SK-N-SH (cell line): ENCODE measurements at regions not wholly inside any gene's neighbourhood (a gene's known extent, or its start where the extent isn't known, plus 50 kb on each side); places are given as distances from the start of the nearest gene placed in this dataset.

Source experiments
- CTCF ChIA-PET: fragments of 300-600, 350-600 bp; formaldehyde crosslinking; extraction: SDS; loops from one replicate; lab custom pipeline; 2021; lab: Yijun Ruan, JAX
- POLR2A ChIA-PET: fragments of 350-600 bp; sonication (Branson Sonifier 250); formaldehyde crosslinking; extraction: SDS; loops from one replicate; lab custom pipeline; 2020; ENCODE audit warnings: antibody characterized with exemption, inconsistent platforms; lab: Yijun Ruan, JAX
- DNase-seq: peaks from one replicate; pipeline ENCODE4 v3.0.0; 2012
- H2AFZ ChIP-seq: fragments of 200-600 bp; sonication (generic); 2 replicates; pipeline ENCODE4 v1.8.1; 2016; ENCODE audit warnings: antibody characterized with exemption, mild to moderate bottlenecking, low read depth
- H3F3A ChIP-seq: fragments of 200-600 bp; sonication (generic); replicated peaks from 2 replicates; pipeline ENCODE3; 2016; ENCODE audit warnings: antibody characterized with exemption, mild to moderate bottlenecking; ENCODE audit not compliant: insufficient read depth
- H3K27ac ChIP-seq, 2 experiments: fragments of 200-500 bp in 1 of 2; fragments of 200-600 bp in 1 of 2; sonication (Bioruptor generic) in 1 of 2; sonication (generic), shearing (Covaris generic) in 1 of 2; 2 replicates each; pipeline versions ENCODE4 v1.5.1 to v1.6.1; 2014 to 2016; ENCODE audit warnings: low read depth in 2 of 2, inconsistent platforms in 1 of 2, low read length in 1 of 2, mild to moderate bottlenecking in 1 of 2, mixed read lengths in 1 of 2
- H3K27me3 ChIP-seq: fragments of 200-600 bp; sonication (generic), shearing (Covaris generic); 2 replicates; pipeline ENCODE4 v1.6.1; 2016; ENCODE audit warnings: mixed run types; ENCODE audit not compliant: insufficient read depth
- H3K36me3 ChIP-seq, 2 experiments: fragments of 200-500 bp in 1 of 2; fragments of 200-600 bp in 1 of 2; sonication (Bioruptor generic) in 1 of 2; sonication (generic) in 1 of 2; replicated peaks in 1 of 2; 2 replicates each; pipeline versions ENCODE3 to v1.5.1; 2014 to 2016; ENCODE audit warnings: low read length in 1 of 2, mild to moderate bottlenecking in 1 of 2; ENCODE audit not compliant: insufficient read depth in 2 of 2, control insufficient read depth in 1 of 2
- H3K4me1 ChIP-seq, 2 experiments: fragments of 200-500 bp in 1 of 2; fragments of 200-600 bp in 1 of 2; sonication (Bioruptor generic) in 1 of 2; sonication (generic), shearing (Covaris generic) in 1 of 2; 2 replicates each; pipeline versions ENCODE4 v1.5.1 to v1.6.1; 2014 to 2016; ENCODE audit warnings: low read depth in 1 of 2, low read length in 1 of 2, mixed run types in 1 of 2; ENCODE audit not compliant: insufficient read depth in 2 of 2, control insufficient read depth in 1 of 2
- H3K4me2 ChIP-seq: fragments of 200-600 bp; sonication (generic), shearing (Covaris generic); 2 replicates; pipeline ENCODE4 v1.6.1; 2017; ENCODE audit warnings: mixed run types
- H3K4me3 ChIP-seq, 2 experiments: fragments of 200-500 bp in 1 of 2; fragments of 200-600 bp in 1 of 2; sonication (Bioruptor generic) in 1 of 2; sonication (generic), shearing (Covaris generic) in 1 of 2; 2 replicates each; pipeline versions ENCODE4 v1.5.1 to v1.8.1; 2014 to 2016; ENCODE audit warnings: low read depth in 2 of 2, inconsistent platforms in 1 of 2, low read length in 1 of 2, mild to moderate bottlenecking in 1 of 2, mixed read lengths in 1 of 2, moderate library complexity in 1 of 2
- H3K79me2 ChIP-seq: fragments of 200-600 bp; sonication (generic); 2 replicates; pipeline ENCODE4 v1.8.1; 2017; ENCODE audit warnings: mild to moderate bottlenecking; ENCODE audit not compliant: insufficient read depth
- H3K9ac ChIP-seq: fragments of 200-600 bp; sonication (generic); 2 replicates; pipeline ENCODE4 v1.6.1; 2017; ENCODE audit warnings: mixed run types
- H3K9me2 ChIP-seq: fragments of 200-600 bp; sonication (generic); 2 replicates; pipeline ENCODE4 v1.6.1; 2017; ENCODE audit warnings: mixed run types
- H3K9me3 ChIP-seq: fragments of 200-600 bp; sonication (generic); 2 replicates; pipeline ENCODE4 v1.6.1; 2017; ENCODE audit warnings: mixed run types, mild to moderate bottlenecking, moderate library complexity
- H4K20me1 ChIP-seq: fragments of 200-600 bp; sonication (generic); 2 replicates; pipeline ENCODE4 v1.6.1; 2017; ENCODE audit warnings: mild to moderate bottlenecking, mixed run types; ENCODE audit not compliant: insufficient read depth
- CHD2 ChIP-seq: fragments of 150-350 bp; IDR thresholded peaks from 2 replicates; pipeline ENCODE4 v1.6.1; 2018; ENCODE audit warnings: low read length; ENCODE audit not compliant: partially characterized antibody
- EZH2phosphoT487 ChIP-seq: fragments of 200-600 bp; sonication (generic); IDR thresholded peaks from 2 replicates; pipeline ENCODE4 v1.6.1; 2017; ENCODE audit warnings: low read depth, mixed run types, mild to moderate bottlenecking, antibody characterized with exemption, moderate library complexity, borderline replicate concordance
- FOXJ3 ChIP-seq: sonication (generic); formaldehyde crosslinking; IDR thresholded peaks from 2 replicates; pipeline ENCODE4 v1.5.1; 2020; ENCODE audit warnings: mild to moderate bottlenecking, missing genetic modification reagents
- FOXM1 ChIP-seq: IDR thresholded peaks from 2 replicates; pipeline ENCODE4 v1.4.0; 2012; ENCODE audit warnings: low read depth, mild to moderate bottlenecking
- GABPA ChIP-seq: IDR thresholded peaks from 2 replicates; pipeline ENCODE4 v1.4.0; 2012; ENCODE audit warnings: low read depth, mild to moderate bottlenecking
- JUND ChIP-seq: IDR thresholded peaks from 2 replicates; pipeline ENCODE4 v1.4.0; 2012
- NFIC ChIP-seq: IDR thresholded peaks from 2 replicates; pipeline ENCODE4 v1.4.0; 2012; ENCODE audit warnings: borderline replicate concordance
- NRF1 ChIP-seq: IDR thresholded peaks from 2 replicates; pipeline ENCODE4 v1.6.1; 2012; ENCODE audit warnings: low read depth, mild to moderate bottlenecking, low read length
- RFX5 ChIP-seq: IDR thresholded peaks from 2 replicates; pipeline ENCODE4 v1.6.1; 2012; ENCODE audit warnings: mild to moderate bottlenecking, improper control_type of control experiment, low read length
- SIN3A ChIP-seq: IDR thresholded peaks from 2 replicates; pipeline ENCODE4 v1.6.1; 2012; ENCODE audit warnings: low read depth, mild to moderate bottlenecking, low read length, moderate library complexity, borderline replicate concordance
- SMC3 ChIP-seq: IDR thresholded peaks from 2 replicates; pipeline ENCODE4 v1.6.1; 2012; ENCODE audit warnings: low read depth, low read length, improper control_type of control experiment
- TAF1 ChIP-seq: IDR thresholded peaks from 2 replicates; pipeline ENCODE4 v1.6.1; 2012; ENCODE audit warnings: low read depth, mild to moderate bottlenecking, low read length, moderate library complexity, borderline replicate concordance
- TCF12 ChIP-seq: IDR thresholded peaks from 2 replicates; pipeline ENCODE4 v1.4.0; 2012
- YY1 ChIP-seq: IDR thresholded peaks from 2 replicates; pipeline ENCODE4 v1.4.0; 2012; ENCODE audit warnings: low read depth, mild to moderate bottlenecking
- WGBS: methylation state at CpG from one replicate; pipeline ENCODE4 v1.1.6; 2017; ENCODE audit warnings: low lambda C conversion rate; 5-methylcytosine and 5-hydroxymethylcytosine counted together
- TF ChIP-seq, protein P1 (sequence below): IDR thresholded peaks from 2 replicates; pipeline ENCODE4 v1.4.0; 2012; ENCODE audit warnings: low read depth, borderline replicate concordance
- TF ChIP-seq, protein P2 (sequence below): IDR thresholded peaks from 2 replicates; pipeline ENCODE4; 2012
- TF ChIP-seq, protein P3 (sequence below): fragments of 150-350 bp; IDR thresholded peaks from 2 replicates; pipeline ENCODE4 v1.6.1; 2017; ENCODE audit warnings: antibody characterized with exemption, low read length, low read depth, borderline replicate concordance
- TF ChIP-seq, protein P4 (sequence below): fragments of 200-600 bp; sonication (generic); IDR thresholded peaks from 2 replicates; pipeline ENCODE4 v1.6.1; 2017; ENCODE audit warnings: antibody characterized with exemption, mild to moderate bottlenecking, moderate library complexity

- H3K4me2 ChIP-seq = no peak overlapping the region
These were observed 81.7 kb downstream of the PCDH7 start for GRCh38 chr4:30801876-30802275.

More at GRCh38 chr4:30801876-30802275, 81.7 kb downstream of the PCDH7 start:
- peak overlapping the region; percentile 22 to 73; a peak in 3 of 4 replicates for H3K27ac ChIP-seq
- no peaks in the 10 kb centered on the region for H3K36me3 ChIP-seq
- H3K9me3 ChIP-seq = no peaks in the 10 kb centered on the region
- no peak overlapping the region for H3K9ac ChIP-seq
- 0 out of 2 replicates have a peak overlapping the region, but pooled peaks have one; percentile 56 for H2AFZ ChIP-seq
- H3K9me2 ChIP-seq = no peaks in the 10 kb centered on the region
- ChIA-PET CTCF (no interaction called here), POLR2A (no interaction called here)
- DNase-seq = no peak
- H3K27me3 ChIP-seq = no peaks in the 10 kb centered on the region
- WGBS = 65% methylated on average over 2 of the region's 2 CpGs
- no peak for TF ChIP-seq NFIC
- no peak for TF ChIP-seq EZH2phosphoT487
- TF ChIP-seq TAF1 = no peak
- TF ChIP-seq RFX5 = no peak
- TF ChIP-seq, protein P1, sequence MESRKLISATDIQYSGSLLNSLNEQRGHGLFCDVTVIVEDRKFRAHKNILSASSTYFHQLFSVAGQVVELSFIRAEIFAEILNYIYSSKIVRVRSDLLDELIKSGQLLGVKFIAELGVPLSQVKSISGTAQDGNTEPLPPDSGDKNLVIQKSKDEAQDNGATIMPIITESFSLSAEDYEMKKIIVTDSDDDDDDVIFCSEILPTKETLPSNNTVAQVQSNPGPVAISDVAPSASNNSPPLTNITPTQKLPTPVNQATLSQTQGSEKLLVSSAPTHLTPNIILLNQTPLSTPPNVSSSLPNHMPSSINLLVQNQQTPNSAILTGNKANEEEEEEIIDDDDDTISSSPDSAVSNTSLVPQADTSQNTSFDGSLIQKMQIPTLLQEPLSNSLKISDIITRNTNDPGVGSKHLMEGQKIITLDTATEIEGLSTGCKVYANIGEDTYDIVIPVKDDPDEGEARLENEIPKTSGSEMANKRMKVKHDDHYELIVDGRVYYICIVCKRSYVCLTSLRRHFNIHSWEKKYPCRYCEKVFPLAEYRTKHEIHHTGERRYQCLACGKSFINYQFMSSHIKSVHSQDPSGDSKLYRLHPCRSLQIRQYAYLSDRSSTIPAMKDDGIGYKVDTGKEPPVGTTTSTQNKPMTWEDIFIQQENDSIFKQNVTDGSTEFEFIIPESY = no peak
- no peak for TF ChIP-seq YY1
- no peak for TF ChIP-seq FOXJ3 (CRISPR knock-in tag)
- TF ChIP-seq, protein P2, sequence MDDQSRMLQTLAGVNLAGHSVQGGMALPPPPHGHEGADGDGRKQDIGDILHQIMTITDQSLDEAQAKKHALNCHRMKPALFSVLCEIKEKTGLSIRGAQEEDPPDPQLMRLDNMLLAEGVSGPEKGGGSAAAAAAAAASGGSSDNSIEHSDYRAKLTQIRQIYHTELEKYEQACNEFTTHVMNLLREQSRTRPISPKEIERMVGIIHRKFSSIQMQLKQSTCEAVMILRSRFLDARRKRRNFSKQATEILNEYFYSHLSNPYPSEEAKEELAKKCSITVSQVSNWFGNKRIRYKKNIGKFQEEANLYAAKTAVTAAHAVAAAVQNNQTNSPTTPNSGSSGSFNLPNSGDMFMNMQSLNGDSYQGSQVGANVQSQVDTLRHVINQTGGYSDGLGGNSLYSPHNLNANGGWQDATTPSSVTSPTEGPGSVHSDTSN = no peak
- TF ChIP-seq SMC3 = no peak
- no peak for TF ChIP-seq NRF1
- TF ChIP-seq, protein P3, sequence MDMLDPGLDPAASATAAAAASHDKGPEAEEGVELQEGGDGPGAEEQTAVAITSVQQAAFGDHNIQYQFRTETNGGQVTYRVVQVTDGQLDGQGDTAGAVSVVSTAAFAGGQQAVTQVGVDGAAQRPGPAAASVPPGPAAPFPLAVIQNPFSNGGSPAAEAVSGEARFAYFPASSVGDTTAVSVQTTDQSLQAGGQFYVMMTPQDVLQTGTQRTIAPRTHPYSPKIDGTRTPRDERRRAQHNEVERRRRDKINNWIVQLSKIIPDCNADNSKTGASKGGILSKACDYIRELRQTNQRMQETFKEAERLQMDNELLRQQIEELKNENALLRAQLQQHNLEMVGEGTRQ = no peak
- TF ChIP-seq GABPA = no peak
- no peak for TF ChIP-seq CHD2
- TF ChIP-seq FOXM1 = no peak
- TF ChIP-seq JUND = no peak
- no peak for TF ChIP-seq TCF12
- TF ChIP-seq, protein P4, sequence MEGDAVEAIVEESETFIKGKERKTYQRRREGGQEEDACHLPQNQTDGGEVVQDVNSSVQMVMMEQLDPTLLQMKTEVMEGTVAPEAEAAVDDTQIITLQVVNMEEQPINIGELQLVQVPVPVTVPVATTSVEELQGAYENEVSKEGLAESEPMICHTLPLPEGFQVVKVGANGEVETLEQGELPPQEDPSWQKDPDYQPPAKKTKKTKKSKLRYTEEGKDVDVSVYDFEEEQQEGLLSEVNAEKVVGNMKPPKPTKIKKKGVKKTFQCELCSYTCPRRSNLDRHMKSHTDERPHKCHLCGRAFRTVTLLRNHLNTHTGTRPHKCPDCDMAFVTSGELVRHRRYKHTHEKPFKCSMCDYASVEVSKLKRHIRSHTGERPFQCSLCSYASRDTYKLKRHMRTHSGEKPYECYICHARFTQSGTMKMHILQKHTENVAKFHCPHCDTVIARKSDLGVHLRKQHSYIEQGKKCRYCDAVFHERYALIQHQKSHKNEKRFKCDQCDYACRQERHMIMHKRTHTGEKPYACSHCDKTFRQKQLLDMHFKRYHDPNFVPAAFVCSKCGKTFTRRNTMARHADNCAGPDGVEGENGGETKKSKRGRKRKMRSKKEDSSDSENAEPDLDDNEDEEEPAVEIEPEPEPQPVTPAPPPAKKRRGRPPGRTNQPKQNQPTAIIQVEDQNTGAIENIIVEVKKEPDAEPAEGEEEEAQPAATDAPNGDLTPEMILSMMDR = no peak
- TF ChIP-seq SIN3A = no peak
- H4K20me1 ChIP-seq = no peaks in the 10 kb centered on the region
- no peaks in the 10 kb centered on the region for H3F3A ChIP-seq
- H3K4me1 ChIP-seq = peaks cover 0 to 3% of the 10 kb centered on the region in 2 experiments; a peak in 2 of 4 replicates
- no peak overlapping the region for H3K4me3 ChIP-seq
- H3K79me2 ChIP-seq = no peaks in the 10 kb centered on the region
